ENCODE measurements at regions not wholly inside any gene's neighbourhood (a gene's known extent, or its start where the extent isn't known, plus 50 kb on each side); places are given as distances from the start of the nearest gene placed in this dataset.

DNA sequence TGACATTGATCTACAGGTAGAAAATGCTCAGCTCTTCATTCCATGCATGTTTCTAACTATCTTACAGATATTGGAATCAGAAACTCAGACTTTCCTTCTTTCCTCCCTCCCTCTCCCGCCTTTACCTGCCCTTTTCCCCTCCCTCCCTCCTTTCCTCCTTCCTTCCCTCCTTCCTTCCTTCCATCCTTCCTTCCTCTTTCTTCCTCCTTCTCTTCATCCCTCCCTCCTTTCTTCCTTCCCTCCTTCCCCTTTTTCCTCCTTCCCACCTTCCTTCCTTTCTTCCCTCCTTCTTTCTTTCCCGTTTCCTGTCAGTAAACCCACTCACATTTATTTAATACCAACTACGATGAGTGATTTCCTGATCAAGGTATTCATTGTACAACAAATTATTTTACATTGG, 113.4 kb upstream of the IRS2 start:
- H3K4me1 ChIP-seq (ENCODE audit: control insufficient read depth, insufficient read depth, low read length), result no peaks in the 10 kb centered on the region
- H3K36me3 ChIP-seq (ENCODE audit: control insufficient read depth, insufficient read depth, low read length), result no peaks in the 10 kb centered on the region
- H3K27ac ChIP-seq (ENCODE audit: low read depth, low read length), result no peak overlapping the region
- no peaks in the 10 kb centered on the region for H3K9me3 ChIP-seq (ENCODE audit: control insufficient read depth, low read length)
- peaks cover 11% of the 10 kb centered on the region for H3K4me1 Mint-ChIP-seq
- no peak overlapping the region for H3K9ac ChIP-seq (ENCODE audit: extremely low read depth, low read length, poor library complexity, severe bottlenecking)
- H3K27me3 ChIP-seq (ENCODE audit: control insufficient read depth, insufficient read depth, low read length, poor library complexity, severe bottlenecking), result no peaks in the 10 kb centered on the region
- TF ChIP-seq CTCF (conservative IDR thresholded peaks at IDR 0.05), result no peak
- H3K9me3 Mint-ChIP-seq, result no peaks in the 10 kb centered on the region
- H3K36me3 Mint-ChIP-seq (ENCODE audit: low read depth), result no peaks in the 10 kb centered on the region
- 84 to 100% methylated on average over 1 to 3 of the region's 3 CpGs for WGBS, 2 experiments (ENCODE audit: insufficient coverage in 1 of 2, insufficient read length in 1 of 2)
- H3K27ac Mint-ChIP-seq, result no peak overlapping the region
- H3K27me3 Mint-ChIP-seq (ENCODE audit: insufficient read depth), result no peaks in the 10 kb centered on the region
- no peak overlapping the region for H3K4me3 Mint-ChIP-seq
- no peak for DNase-seq
- no peak overlapping the region for H3K4me3 ChIP-seq (ENCODE audit: low read length)

DNA sequence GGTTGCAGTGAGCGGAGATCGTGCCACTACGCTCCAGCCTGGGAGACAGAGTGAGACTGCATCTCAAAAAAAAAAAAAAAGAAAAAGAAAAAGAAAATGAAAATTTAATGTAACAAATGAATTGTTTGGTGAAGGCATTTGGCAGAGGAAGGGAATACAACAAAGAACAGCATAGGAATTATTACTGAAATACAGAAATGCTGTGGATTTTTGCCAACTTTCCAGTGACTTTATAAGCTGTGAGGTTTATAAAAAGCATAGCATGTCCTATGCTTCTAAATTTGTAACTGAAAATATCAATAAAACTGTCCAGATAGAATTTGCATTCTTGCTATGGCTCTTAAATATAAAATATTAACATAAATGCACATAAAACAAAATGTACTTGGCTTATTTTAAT, 112.9 kb upstream of the IRS2 start:
- Histone ChIP-seq H3K27me3 (ENCODE audit: control insufficient read depth, insufficient read depth, low read length, poor library complexity, severe bottlenecking) (no peaks in the 10 kb centered on the region), H3K27ac (ENCODE audit: low read depth, low read length) (no peak overlapping the region), H3K9me3 (ENCODE audit: control insufficient read depth, low read length) (no peaks in the 10 kb centered on the region), H3K36me3 (ENCODE audit: control insufficient read depth, insufficient read depth, low read length) (no peaks in the 10 kb centered on the region), H3K4me3 (ENCODE audit: low read length) (no peak overlapping the region), H3K4me1 (ENCODE audit: control insufficient read depth, insufficient read depth, low read length) (no peaks in the 10 kb centered on the region), H3K9ac (ENCODE audit: extremely low read depth, low read length, poor library complexity, severe bottlenecking) (no peak overlapping the region)
- no peaks in the 10 kb centered on the region for H3K9me3 Mint-ChIP-seq
- 90 to 98% methylated on average over 2 to 3 of the region's 3 CpGs for WGBS, 2 experiments (ENCODE audit: insufficient coverage in 1 of 2, insufficient read length in 1 of 2)
- peaks cover 11% of the 10 kb centered on the region for H3K4me1 Mint-ChIP-seq
- H3K27me3 Mint-ChIP-seq (ENCODE audit: insufficient read depth), result no peaks in the 10 kb centered on the region
- H3K4me3 Mint-ChIP-seq, result no peak overlapping the region
- H3K36me3 Mint-ChIP-seq (ENCODE audit: low read depth), result no peaks in the 10 kb centered on the region
- H3K27ac Mint-ChIP-seq, result no peak overlapping the region
- DNase-seq, result no peak
- no peak for TF ChIP-seq CTCF (conservative IDR thresholded peaks at IDR 0.05)

DNA sequence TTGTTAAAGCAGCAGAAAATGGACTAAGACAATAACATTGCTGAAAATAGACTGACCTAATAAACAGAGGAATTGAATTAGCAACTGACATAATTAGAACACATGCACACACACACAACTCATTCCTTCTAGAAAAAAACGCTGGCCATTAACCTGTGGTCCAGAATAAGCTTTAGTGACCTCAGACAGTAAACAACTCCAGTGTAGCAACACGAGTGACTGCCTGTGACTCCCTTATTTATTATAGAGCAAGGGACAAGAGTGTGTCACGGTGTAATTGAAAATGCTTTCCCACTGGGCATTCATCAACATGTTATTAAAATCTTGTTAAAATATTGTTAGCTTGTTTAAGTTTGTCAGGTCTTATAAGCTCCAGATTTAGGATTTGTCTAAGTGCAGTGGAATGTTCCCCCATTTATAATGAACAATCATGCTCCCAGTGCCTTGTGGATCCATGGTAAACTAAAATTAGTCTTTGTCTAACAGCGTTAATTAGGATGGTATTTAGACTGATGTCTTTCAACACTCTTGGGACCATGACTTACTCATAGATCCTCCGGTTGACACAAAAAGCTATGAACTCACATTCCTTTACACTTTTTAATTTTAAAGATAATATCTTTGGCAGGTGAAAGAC, 111.7 kb upstream of the IRS2 start:
- Histone ChIP-seq H3K9me3 (ENCODE audit: control insufficient read depth, low read length) (no peaks in the 10 kb centered on the region), H3K4me3 (ENCODE audit: low read length) (no peak overlapping the region), H3K36me3 (ENCODE audit: control insufficient read depth, insufficient read depth, low read length) (no peaks in the 10 kb centered on the region), H3K9ac (ENCODE audit: extremely low read depth, low read length, poor library complexity, severe bottlenecking) (no peak overlapping the region), H3K27me3 (ENCODE audit: control insufficient read depth, insufficient read depth, low read length, poor library complexity, severe bottlenecking) (no peaks in the 10 kb centered on the region), H3K27ac (ENCODE audit: low read depth, low read length) (no peak overlapping the region), H3K4me1 (ENCODE audit: control insufficient read depth, insufficient read depth, low read length) (no peaks in the 10 kb centered on the region)
- H3K9me3 Mint-ChIP-seq, result no peaks in the 10 kb centered on the region
- no peak for DNase-seq
- H3K4me3 Mint-ChIP-seq, result no peak overlapping the region
- TF ChIP-seq CTCF (conservative IDR thresholded peaks at IDR 0.05), result no peak
- no peaks in the 10 kb centered on the region for H3K27me3 Mint-ChIP-seq (ENCODE audit: insufficient read depth)
- no peak overlapping the region for H3K27ac Mint-ChIP-seq
- no peaks in the 10 kb centered on the region for H3K36me3 Mint-ChIP-seq (ENCODE audit: low read depth)
- 91 to 92% methylated on average over 2 to 5 of the region's 5 CpGs for WGBS, 2 experiments (ENCODE audit: insufficient coverage in 1 of 2, insufficient read length in 1 of 2)
- peaks cover 11% of the 10 kb centered on the region for H3K4me1 Mint-ChIP-seq
